ENCODE measurements at regions not wholly inside any gene's neighbourhood (a gene's known extent, or its start where the extent isn't known, plus 50 kb on each side); places are given as distances from the start of the nearest gene placed in this dataset.

GRCh38 chr7:81887098-81888090, 117.5 kb upstream of the HGF start:
- Histone ChIP-seq H3K4me1 (ENCODE audit: insufficient read depth, low read length, poor library complexity, severe bottlenecking) (peaks cover 26% of the 10 kb centered on the region), H4K20me1 (ENCODE audit: insufficient read depth, low read length) (no peaks in the 10 kb centered on the region), H3K4me2 (ENCODE audit: low read length) (peak overlapping the region; percentile 58), H3K9me3 (ENCODE audit: low read length) (no peaks in the 10 kb centered on the region), H3K4me3 (ENCODE audit: low read depth, low read length, poor library complexity, severe bottlenecking) (peak overlapping the region; percentile 28), H3K36me3 (ENCODE audit: insufficient read depth, low read length) (no peaks in the 10 kb centered on the region), H3K27ac (ENCODE audit: low read depth, low read length, poor library complexity, severe bottlenecking) (no peak overlapping the region), H3K79me2 (ENCODE audit: insufficient read depth, low read depth, low read length) (no peaks in the 10 kb centered on the region), H3K9me2 (ENCODE audit: insufficient read depth, low read length) (no peaks in the 10 kb centered on the region), H2AFZ (ENCODE audit: low read length) (peak overlapping the region; percentile 88)
- DNase-seq (ENCODE audit: low spot score) = peak; percentile 61
- TF ChIP-seq CTCF (conservative IDR thresholded peaks at IDR 0.05; ENCODE audit: low read length) (no peak), EZH2phosphoT487 (IDR thresholded peaks at IDR 0.05; ENCODE audit: borderline replicate concordance, low read depth, low read length) (no peak)
- BruUV-seq (replicated peaks) = no TSS peak
- ChIA-PET POLR2A (no interaction called here), CTCF (ENCODE audit: unreplicated experiment) (no interaction called here)
- intact Hi-C loops (cut with micrococcal nuclease; ENCODE audit: unreplicated experiment) = no loop called here

DNA sequence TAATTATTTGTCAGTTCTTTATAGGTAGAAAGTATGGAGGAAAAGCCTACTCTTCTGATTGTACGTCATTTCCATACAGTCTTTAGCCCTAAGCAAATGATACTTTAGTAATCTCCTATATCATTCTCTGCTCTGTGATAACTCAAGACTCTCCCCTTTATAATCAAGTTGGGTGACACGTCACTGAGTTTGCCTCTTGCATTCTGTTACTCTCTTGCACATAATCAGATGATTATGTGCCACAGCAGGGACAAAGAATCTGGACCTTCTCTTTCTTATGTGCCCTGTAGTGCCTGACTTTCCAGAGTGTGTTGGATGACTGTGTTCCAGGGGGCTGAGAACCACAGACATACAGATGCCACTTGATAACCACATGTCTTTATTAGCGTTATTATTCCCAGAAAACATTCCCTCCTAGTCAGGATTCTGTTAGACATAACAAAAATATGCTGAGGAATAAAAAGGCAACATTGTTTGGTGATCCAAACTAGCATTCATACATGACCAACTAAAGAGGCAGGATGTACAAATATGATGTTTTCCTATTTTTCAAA, 116.4 kb upstream of the HGF start:
- DNase-seq (ENCODE audit: low spot score) = no peak
- Histone ChIP-seq H3K36me3 (ENCODE audit: insufficient read depth, low read length) (no peaks in the 10 kb centered on the region), H3K4me1 (ENCODE audit: insufficient read depth, low read length, poor library complexity, severe bottlenecking) (peaks cover 32% of the 10 kb centered on the region), H3K4me2 (ENCODE audit: low read length) (peak overlapping the region; percentile 53), H3K4me3 (ENCODE audit: low read depth, low read length, poor library complexity, severe bottlenecking) (no peak overlapping the region), H4K20me1 (ENCODE audit: insufficient read depth, low read length) (no peaks in the 10 kb centered on the region), H3K27ac (ENCODE audit: low read depth, low read length, poor library complexity, severe bottlenecking) (no peak overlapping the region), H3K9me3 (ENCODE audit: low read length) (no peaks in the 10 kb centered on the region), H3K79me2 (ENCODE audit: insufficient read depth, low read depth, low read length) (no peaks in the 10 kb centered on the region), H2AFZ (ENCODE audit: low read length) (peak overlapping the region; percentile 60), H3K9me2 (ENCODE audit: insufficient read depth, low read length) (no peaks in the 10 kb centered on the region)
- no TSS peak for BruUV-seq (replicated peaks)
- intact Hi-C loops (cut with micrococcal nuclease; ENCODE audit: unreplicated experiment) = no loop called here
- no peak for TF ChIP-seq EZH2phosphoT487 (IDR thresholded peaks at IDR 0.05; ENCODE audit: borderline replicate concordance, low read depth, low read length)
- TF ChIP-seq CTCF (conservative IDR thresholded peaks at IDR 0.05; ENCODE audit: low read length) = no peak
- POLR2A ChIA-PET = no interaction called here
- CTCF ChIA-PET (ENCODE audit: unreplicated experiment) = no interaction called here

- H3K4me2 ChIP-seq (ENCODE audit: low read length) = no peak overlapping the region
- no peaks in the 10 kb centered on the region for H3K9me3 ChIP-seq (ENCODE audit: low read length)
- no TSS peak for BruUV-seq (replicated peaks)
- H3K79me2 ChIP-seq (ENCODE audit: insufficient read depth, low read depth, low read length) = no peaks in the 10 kb centered on the region
- peak overlapping the region; percentile 6; the same call in 1 of the 2 replicates for H2AFZ ChIP-seq (ENCODE audit: low read length)
- no peak for DNase-seq (ENCODE audit: low spot score)
- no peak overlapping the region for H3K27ac ChIP-seq (ENCODE audit: low read depth, low read length, poor library complexity, severe bottlenecking)
- no peaks in the 10 kb centered on the region for H4K20me1 ChIP-seq (ENCODE audit: insufficient read depth, low read length)
- POLR2A ChIA-PET = no interaction called here
- intact Hi-C loops (cut with micrococcal nuclease; ENCODE audit: unreplicated experiment) = no loop called here
- no peak for TF ChIP-seq CTCF (conservative IDR thresholded peaks at IDR 0.05; ENCODE audit: low read length)
- TF ChIP-seq EZH2phosphoT487 (IDR thresholded peaks at IDR 0.05; ENCODE audit: borderline replicate concordance, low read depth, low read length) = no peak
- no peaks in the 10 kb centered on the region for H3K36me3 ChIP-seq (ENCODE audit: insufficient read depth, low read length)
- no peak overlapping the region for H3K4me3 ChIP-seq (ENCODE audit: low read depth, low read length, poor library complexity, severe bottlenecking)
- H3K4me1 ChIP-seq (ENCODE audit: insufficient read depth, low read length, poor library complexity, severe bottlenecking) = peaks cover 32% of the 10 kb centered on the region
- CTCF ChIA-PET (ENCODE audit: unreplicated experiment) = no interaction called here
- H3K9me2 ChIP-seq (ENCODE audit: insufficient read depth, low read length) = no peaks in the 10 kb centered on the region
Observed at GRCh38 chr7:81884817-81885216, 115.0 kb upstream of the HGF start.
